ENCODE measurements at regions not wholly inside any gene's neighbourhood (a gene's known extent, or its start where the extent isn't known, plus 50 kb on each side); places are given as distances from the start of the nearest gene placed in this dataset.
"Not testable (repeated sequence)": the region's sequence is repeated elsewhere in the genome, so short reads cannot be mapped to it uniquely, and the experiment has no call there.

DNA sequence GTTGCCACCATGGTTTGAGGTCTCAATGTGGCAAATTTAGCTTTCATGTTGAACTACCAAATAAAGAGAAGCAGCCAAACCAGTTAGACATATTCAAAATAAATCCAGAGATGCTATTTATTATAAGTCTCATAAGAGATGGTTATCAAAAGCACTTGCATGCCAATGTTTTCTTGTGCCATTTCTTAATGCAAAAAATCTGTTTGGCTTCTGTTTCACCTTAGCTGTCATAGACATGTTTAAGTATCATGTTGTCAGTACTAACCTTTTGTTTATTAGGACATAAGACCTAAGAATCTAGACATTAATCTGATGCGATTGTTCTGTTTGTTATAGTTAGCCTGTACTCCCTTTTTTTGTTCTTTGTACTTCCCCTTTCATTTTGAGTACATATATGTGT lies 110.0 kb upstream of the FBXO28 start:
- TF ChIP-seq, protein P1, sequence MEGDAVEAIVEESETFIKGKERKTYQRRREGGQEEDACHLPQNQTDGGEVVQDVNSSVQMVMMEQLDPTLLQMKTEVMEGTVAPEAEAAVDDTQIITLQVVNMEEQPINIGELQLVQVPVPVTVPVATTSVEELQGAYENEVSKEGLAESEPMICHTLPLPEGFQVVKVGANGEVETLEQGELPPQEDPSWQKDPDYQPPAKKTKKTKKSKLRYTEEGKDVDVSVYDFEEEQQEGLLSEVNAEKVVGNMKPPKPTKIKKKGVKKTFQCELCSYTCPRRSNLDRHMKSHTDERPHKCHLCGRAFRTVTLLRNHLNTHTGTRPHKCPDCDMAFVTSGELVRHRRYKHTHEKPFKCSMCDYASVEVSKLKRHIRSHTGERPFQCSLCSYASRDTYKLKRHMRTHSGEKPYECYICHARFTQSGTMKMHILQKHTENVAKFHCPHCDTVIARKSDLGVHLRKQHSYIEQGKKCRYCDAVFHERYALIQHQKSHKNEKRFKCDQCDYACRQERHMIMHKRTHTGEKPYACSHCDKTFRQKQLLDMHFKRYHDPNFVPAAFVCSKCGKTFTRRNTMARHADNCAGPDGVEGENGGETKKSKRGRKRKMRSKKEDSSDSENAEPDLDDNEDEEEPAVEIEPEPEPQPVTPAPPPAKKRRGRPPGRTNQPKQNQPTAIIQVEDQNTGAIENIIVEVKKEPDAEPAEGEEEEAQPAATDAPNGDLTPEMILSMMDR (conservative IDR thresholded peaks at IDR 0.05; ENCODE audit: low read depth, low read length) = not testable (repeated sequence)
- not testable (repeated sequence) for TF ChIP-seq EZH2 (IDR thresholded peaks at IDR 0.05; ENCODE audit: borderline replicate concordance, low read depth, low read length, poor library complexity, severe bottlenecking)
